Left lung (tissue), 4 donors: ENCODE measurements at regions not wholly inside any gene's neighbourhood (a gene's known extent, or its start where the extent isn't known, plus 50 kb on each side); places are given as distances from the start of the nearest gene placed in this dataset.

Experiments
- ATAC-seq: fragments of 200-7000 bp; cut with Tn5 transposase; one replicate; pipeline ENCODE4 v1.9.1; 2020; ENCODE audit warnings: moderate library complexity
- DNase-seq, 4 donors: peaks; one replicate each; pipeline ENCODE4 v3.0.0-alpha.2; 2013 to 2020
- H3K27ac ChIP-seq, 2 donors: fragments of 200-600 bp; sonication (generic) in 1 of 2; one replicate each; pipeline versions ENCODE4 v1.5.0 to v1.8.0; 2020 to 2021
- H3K27me3 ChIP-seq, 2 donors: fragments of 200-600 bp; sonication (generic) in 1 of 2; one replicate each; pipeline versions ENCODE4 v1.5.0 to v1.8.0; 2020 to 2021
- H3K36me3 ChIP-seq, 2 donors: fragments of 200-600 bp; sonication (generic) in 1 of 2; one replicate each; pipeline versions ENCODE4 v1.5.0 to v1.8.0; 2020 to 2021
- H3K4me1 ChIP-seq, 2 donors: fragments of 200-600 bp; one replicate each; pipeline ENCODE4 v1.8.0; 2021
- H3K4me3 ChIP-seq, 2 donors: fragments of 200-600 bp; sonication (generic) in 1 of 2; one replicate each; pipeline versions ENCODE4 v1.5.0 to v1.8.0; 2020 to 2021; ENCODE audit warnings: mild to moderate bottlenecking in 1 of 2
- H3K9me3 ChIP-seq, 2 donors: fragments of 200-600 bp; sonication (generic) in 1 of 2; one replicate each; pipeline versions ENCODE4 v1.5.0 to v1.8.0; 2020 to 2021
- intact Hi-C, 2 donors: fragments of 100-400 bp; cut with DNase I; formaldehyde crosslinking; loops; one replicate each; pipeline versions ENCODE4 v1.11.2 to v1.14.2; 2022
- TF ChIP-seq, protein P1 (sequence below), 2 donors: fragments of 200-600 bp; sonication (generic) in 1 of 2; IDR thresholded peaks; one replicate each; pipeline versions ENCODE4 v1.5.0 to v1.8.0; 2021; ENCODE audit warnings: antibody characterized with exemption in 2 of 2
- donor health status: DM: no; HTN: yes; CAD: no.
- donor health status: DM: no; HTN: no; CAD: no.

DNA sequence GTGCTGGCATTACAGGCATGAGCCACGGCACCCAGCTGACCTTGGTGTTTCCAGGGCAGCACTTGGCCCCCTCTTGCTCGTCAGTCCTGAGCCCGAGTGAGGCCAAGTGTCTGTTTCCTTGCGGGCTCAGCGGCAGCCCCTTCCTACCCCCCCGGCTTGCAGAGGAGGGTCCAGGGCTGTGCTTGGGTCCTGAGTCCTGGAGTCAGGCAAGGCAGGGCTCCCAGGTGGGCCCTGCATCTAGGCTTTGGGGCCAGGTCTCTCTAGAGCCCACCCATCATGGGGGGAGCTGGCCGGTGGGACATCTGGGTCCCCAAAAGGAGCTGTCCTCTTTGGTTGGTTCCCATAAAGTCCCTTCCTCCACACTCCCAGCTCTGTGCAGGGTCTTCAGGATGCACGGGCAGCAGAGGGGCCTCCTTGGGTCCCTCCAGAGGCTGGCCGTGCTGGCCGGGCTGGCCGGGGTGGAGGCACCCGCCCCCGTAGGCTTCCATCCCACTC, 63.7 kb upstream of the HPCAL1 start:
- Histone ChIP-seq H3K27ac (no peak overlapping the region), H3K4me3 (no peak overlapping the region), H3K4me1 (no peaks in the 10 kb centered on the region), H3K27me3 (no peaks in the 10 kb centered on the region), H3K9me3 (no peaks in the 10 kb centered on the region), H3K36me3 (no peaks in the 10 kb centered on the region)
- no peak for DNase-seq
- intact Hi-C loops = no loop called here
- TF ChIP-seq, protein P1, sequence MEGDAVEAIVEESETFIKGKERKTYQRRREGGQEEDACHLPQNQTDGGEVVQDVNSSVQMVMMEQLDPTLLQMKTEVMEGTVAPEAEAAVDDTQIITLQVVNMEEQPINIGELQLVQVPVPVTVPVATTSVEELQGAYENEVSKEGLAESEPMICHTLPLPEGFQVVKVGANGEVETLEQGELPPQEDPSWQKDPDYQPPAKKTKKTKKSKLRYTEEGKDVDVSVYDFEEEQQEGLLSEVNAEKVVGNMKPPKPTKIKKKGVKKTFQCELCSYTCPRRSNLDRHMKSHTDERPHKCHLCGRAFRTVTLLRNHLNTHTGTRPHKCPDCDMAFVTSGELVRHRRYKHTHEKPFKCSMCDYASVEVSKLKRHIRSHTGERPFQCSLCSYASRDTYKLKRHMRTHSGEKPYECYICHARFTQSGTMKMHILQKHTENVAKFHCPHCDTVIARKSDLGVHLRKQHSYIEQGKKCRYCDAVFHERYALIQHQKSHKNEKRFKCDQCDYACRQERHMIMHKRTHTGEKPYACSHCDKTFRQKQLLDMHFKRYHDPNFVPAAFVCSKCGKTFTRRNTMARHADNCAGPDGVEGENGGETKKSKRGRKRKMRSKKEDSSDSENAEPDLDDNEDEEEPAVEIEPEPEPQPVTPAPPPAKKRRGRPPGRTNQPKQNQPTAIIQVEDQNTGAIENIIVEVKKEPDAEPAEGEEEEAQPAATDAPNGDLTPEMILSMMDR (IDR thresholded peaks at IDR 0.05) = no peak
- ATAC-seq = no peak

DNA sequence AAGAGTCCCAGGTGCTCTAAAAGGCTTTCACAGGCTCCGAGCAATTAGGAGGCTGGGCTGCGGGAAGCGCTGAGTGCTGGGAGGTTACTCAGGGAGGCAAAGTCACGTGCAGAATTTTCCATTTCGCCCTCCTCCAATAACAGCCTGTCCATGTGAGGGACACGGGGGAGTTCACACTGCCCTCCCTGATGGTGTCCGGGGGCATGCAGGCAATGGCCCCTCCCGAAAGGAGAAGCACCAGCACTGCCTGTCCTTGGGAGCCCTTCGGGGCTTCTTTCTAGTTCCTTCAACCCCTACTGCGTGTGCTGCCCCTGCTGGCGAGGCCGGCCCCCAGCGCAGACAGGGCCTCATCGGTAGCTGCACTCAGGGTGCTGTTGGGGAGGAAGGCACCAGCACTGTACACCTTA, 63.1 kb upstream of the HPCAL1 start:
- no peaks in the 10 kb centered on the region for H3K9me3 ChIP-seq
- H3K4me3 ChIP-seq = no peak overlapping the region
- ATAC-seq = no peak
- TF ChIP-seq, protein P1 (IDR thresholded peaks at IDR 0.05) = no peak
- no peaks in the 10 kb centered on the region for H3K36me3 ChIP-seq
- DNase-seq = peak in 1 of 4 donors; percentile 59
- no peaks in the 10 kb centered on the region for H3K27me3 ChIP-seq
- no peaks in the 10 kb centered on the region for H3K4me1 ChIP-seq
- intact Hi-C loops = no loop called here
- no peak overlapping the region for H3K27ac ChIP-seq

DNA sequence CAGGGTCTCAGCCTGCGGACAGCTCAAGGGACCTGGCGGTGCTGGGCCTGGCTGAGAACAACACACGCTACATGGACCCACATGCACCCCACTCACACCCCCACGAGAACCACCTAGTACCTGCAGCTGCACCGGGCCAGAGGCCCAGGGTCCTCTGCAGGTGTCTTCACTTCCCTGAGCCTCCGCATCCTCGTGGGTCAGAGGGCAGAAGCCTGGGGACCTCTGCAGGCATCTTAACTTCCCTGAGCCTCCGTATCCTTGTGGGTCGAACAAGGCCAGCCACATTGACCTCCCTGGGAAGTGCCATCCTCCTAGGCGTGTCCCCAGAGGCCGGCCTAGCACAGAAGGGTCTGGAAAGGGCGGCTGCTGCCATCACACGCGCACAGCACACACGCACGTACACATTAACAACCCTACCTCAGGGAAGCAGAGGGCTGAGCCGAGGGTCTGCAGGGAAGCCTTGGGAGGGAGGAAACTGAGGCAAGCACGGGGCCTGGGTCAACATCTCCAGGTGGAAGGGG, 62.5 kb upstream of the HPCAL1 start:
- Histone ChIP-seq H3K27me3 (no peaks in the 10 kb centered on the region), H3K36me3 (no peaks in the 10 kb centered on the region), H3K4me3 (no peak overlapping the region), H3K27ac (no peak overlapping the region), H3K4me1 (no peaks in the 10 kb centered on the region), H3K9me3 (no peaks in the 10 kb centered on the region)
- ATAC-seq (no peak), DNase-seq (no peak)
- TF ChIP-seq, protein P1 (IDR thresholded peaks at IDR 0.05) = no peak
- intact Hi-C loops = no loop called here

DNA sequence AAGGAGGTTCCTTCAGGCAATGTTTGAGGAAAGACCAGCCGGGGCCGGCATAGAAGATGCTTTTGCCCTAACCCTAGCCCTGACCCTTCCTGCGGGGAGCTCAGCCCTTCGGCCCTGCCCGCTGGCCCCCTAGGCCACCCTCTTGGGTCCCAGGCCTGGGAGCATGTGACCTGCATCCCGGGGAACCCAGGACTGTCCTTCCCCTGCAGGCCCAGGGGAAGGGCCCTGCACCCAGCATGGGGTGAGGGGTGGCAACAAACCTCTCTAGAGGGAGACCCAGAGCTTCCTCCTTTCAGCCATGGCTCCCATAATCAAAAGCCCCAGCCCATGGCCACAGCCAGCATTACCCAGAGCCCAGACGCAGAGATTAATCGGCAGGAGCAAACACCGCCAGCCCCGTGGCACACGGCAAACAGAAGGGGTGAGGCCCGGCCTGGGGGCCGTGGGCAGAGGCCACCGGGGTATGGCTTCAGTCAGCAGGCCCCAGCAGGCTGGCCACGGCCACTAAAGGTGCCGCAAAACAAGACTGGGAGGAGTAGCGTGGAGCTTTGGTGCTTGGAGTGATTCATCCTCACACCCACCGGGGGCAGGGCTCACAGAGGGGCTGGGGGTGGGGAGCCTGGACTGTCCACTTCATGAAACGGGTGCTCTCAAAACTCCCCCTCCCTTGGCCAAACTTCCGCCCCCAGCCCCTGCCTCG, 61.6 kb upstream of the HPCAL1 start:
- no peaks in the 10 kb centered on the region for H3K9me3 ChIP-seq
- H3K36me3 ChIP-seq = no peaks in the 10 kb centered on the region
- H3K27me3 ChIP-seq = no peaks in the 10 kb centered on the region
- TF ChIP-seq, protein P1 (IDR thresholded peaks at IDR 0.05) = no peak
- no peak overlapping the region for H3K4me3 ChIP-seq
- no peaks in the 10 kb centered on the region for H3K4me1 ChIP-seq
- intact Hi-C loops = no loop called here
- H3K27ac ChIP-seq = no peak overlapping the region
- no peak for ATAC-seq
- peak in 2 of 4 donors; percentile 22 to 64 for DNase-seq

DNA sequence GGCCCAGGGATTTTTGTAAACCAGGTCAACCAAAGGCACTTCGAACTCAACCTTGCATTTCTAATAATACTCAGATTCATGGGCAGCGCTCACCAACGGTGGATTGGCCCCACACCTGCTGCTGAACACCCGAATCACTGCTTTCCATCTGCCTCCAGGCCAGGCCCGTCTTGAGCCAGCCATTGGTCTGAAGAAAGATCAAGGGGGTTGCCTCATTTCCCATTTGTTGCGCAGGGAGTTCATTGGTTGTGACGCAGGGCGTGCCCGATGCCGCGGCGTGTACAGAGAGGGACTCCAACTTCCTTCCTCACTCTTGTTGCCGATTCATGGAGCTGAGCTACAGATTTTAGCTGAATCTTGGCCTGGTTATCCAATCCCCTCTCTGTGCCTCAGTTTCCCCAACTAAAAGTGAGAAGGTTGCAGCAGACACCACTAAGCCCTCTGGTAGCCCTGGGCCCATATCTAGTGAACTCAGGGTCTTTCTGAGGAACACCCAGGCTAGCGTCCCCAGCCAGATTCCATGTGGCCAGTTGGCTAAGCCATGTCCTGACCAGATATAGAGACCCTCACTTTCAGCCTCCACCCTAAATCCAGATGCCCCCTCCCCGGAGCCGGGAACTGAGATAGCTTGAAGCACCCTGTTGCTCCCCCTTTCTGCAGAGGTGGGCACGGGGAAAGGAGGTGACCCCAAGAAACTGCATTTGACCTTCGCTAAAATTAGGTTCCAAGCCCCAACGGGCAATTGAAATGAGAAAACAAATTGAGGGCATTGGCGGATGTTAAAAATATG, 60.9 kb upstream of the HPCAL1 start:
- ATAC-seq (peak; percentile 13), DNase-seq (peak in 2 of 4 donors; percentile 35 to 80)
- Histone ChIP-seq H3K9me3 (no peaks in the 10 kb centered on the region), H3K27me3 (no peaks in the 10 kb centered on the region), H3K4me1 (no peaks in the 10 kb centered on the region), H3K4me3 (no peak overlapping the region), H3K27ac (no peak overlapping the region), H3K36me3 (no peaks in the 10 kb centered on the region)
- TF ChIP-seq, protein P1 (IDR thresholded peaks at IDR 0.05) = no peak
- intact Hi-C loops = no loop called here
